ENCODE measurements at regions not wholly inside any gene's neighbourhood (a gene's known extent, or its start where the extent isn't known, plus 50 kb on each side); places are given as distances from the start of the nearest gene placed in this dataset.

GRCh38 chr10:130931256-130931655, 380.3 kb downstream of the TCERG1L start:
- no peak for DNase-seq (ENCODE audit: low read depth)
- Histone ChIP-seq H3K36me3 (ENCODE audit: control insufficient read depth, insufficient read depth, low read length) (no peaks in the 10 kb centered on the region), H3K27me3 (ENCODE audit: control insufficient read depth, insufficient read depth, low read length) (no peaks in the 10 kb centered on the region), H3K4me3 (ENCODE audit: low read depth, low read length) (no peak overlapping the region)
- TF ChIP-seq CTCF (IDR thresholded peaks at IDR 0.05; ENCODE audit: insufficient read depth, low read depth, low read length): no peak
- ChIA-PET POLR2A (no interaction called here), CTCF (no interaction called here)

GRCh38 chr10:130932326-130933007, 379.1 kb downstream of the TCERG1L start:
- POLR2A ChIA-PET: no interaction called here
- DNase-seq (ENCODE audit: low read depth): no peak
- CTCF ChIA-PET: no interaction called here
- Histone ChIP-seq H3K4me3 (ENCODE audit: low read depth, low read length) (no peak overlapping the region), H3K27me3 (ENCODE audit: control insufficient read depth, insufficient read depth, low read length) (no peaks in the 10 kb centered on the region), H3K36me3 (ENCODE audit: control insufficient read depth, insufficient read depth, low read length) (no peaks in the 10 kb centered on the region)
- no peak for TF ChIP-seq CTCF (IDR thresholded peaks at IDR 0.05; ENCODE audit: insufficient read depth, low read depth, low read length)

- Histone ChIP-seq H3K27me3 (ENCODE audit: control insufficient read depth, insufficient read depth, low read length) (no peaks in the 10 kb centered on the region), H3K4me3 (ENCODE audit: low read depth, low read length) (no peak overlapping the region), H3K36me3 (ENCODE audit: control insufficient read depth, insufficient read depth, low read length) (no peaks in the 10 kb centered on the region)
- ChIA-PET CTCF (no interaction called here), POLR2A (no interaction called here)
- no peak for DNase-seq (ENCODE audit: low read depth)
- no peak for TF ChIP-seq CTCF (IDR thresholded peaks at IDR 0.05; ENCODE audit: insufficient read depth, low read depth, low read length)
Observed at GRCh38 chr10:130933008-130933390, 378.5 kb downstream of the TCERG1L start.

GRCh38 chr10:130934293-130935127, 377.0 kb downstream of the TCERG1L start:
- CTCF ChIA-PET: no interaction called here
- no peaks in the 10 kb centered on the region for H3K36me3 ChIP-seq (ENCODE audit: control insufficient read depth, insufficient read depth, low read length)
- H3K27me3 ChIP-seq (ENCODE audit: control insufficient read depth, insufficient read depth, low read length): no peaks in the 10 kb centered on the region
- no peak for DNase-seq (ENCODE audit: low read depth)
- POLR2A ChIA-PET: no interaction called here
- TF ChIP-seq CTCF (IDR thresholded peaks at IDR 0.05; ENCODE audit: insufficient read depth, low read depth, low read length): no peak
- H3K4me3 ChIP-seq (ENCODE audit: low read depth, low read length): no peak overlapping the region

- Histone ChIP-seq H3K36me3 (ENCODE audit: control insufficient read depth, insufficient read depth, low read length) (no peaks in the 10 kb centered on the region), H3K27me3 (ENCODE audit: control insufficient read depth, insufficient read depth, low read length) (no peaks in the 10 kb centered on the region), H3K4me3 (ENCODE audit: low read depth, low read length) (no peak overlapping the region)
- no peak for TF ChIP-seq CTCF (IDR thresholded peaks at IDR 0.05; ENCODE audit: insufficient read depth, low read depth, low read length)
- DNase-seq (ENCODE audit: low read depth): no peak
- ChIA-PET POLR2A (no interaction called here), CTCF (no interaction called here)
Observed at GRCh38 chr10:130935128-130935439, 376.4 kb downstream of the TCERG1L start.

Data from BJ (cell line).